Neural progenitor cell (in vitro differentiated cells): ENCODE measurements at regions not wholly inside any gene's neighbourhood (a gene's known extent, or its start where the extent isn't known, plus 50 kb on each side); places are given as distances from the start of the nearest gene placed in this dataset.

ENCODE experiments used
- CTCF ChIP-seq: fragments of 200-600 bp; sonication (generic); IDR thresholded peaks from 2 replicates; pipeline ENCODE4 v1.5.1; 2017; ENCODE audit warnings: antibody characterized with exemption, mild to moderate bottlenecking
- EZH2 ChIP-seq: fragments of 200-600 bp; sonication (generic); IDR thresholded peaks from 2 replicates; pipeline ENCODE4 v1.6.1; 2017; ENCODE audit warnings: antibody characterized with exemption, mild to moderate bottlenecking, moderate library complexity
- EZH2phosphoT487 ChIP-seq: fragments of 200-600 bp; sonication (generic); IDR thresholded peaks from 2 replicates; pipeline ENCODE4 v1.6.1; 2017; ENCODE audit warnings: antibody characterized with exemption

DNA sequence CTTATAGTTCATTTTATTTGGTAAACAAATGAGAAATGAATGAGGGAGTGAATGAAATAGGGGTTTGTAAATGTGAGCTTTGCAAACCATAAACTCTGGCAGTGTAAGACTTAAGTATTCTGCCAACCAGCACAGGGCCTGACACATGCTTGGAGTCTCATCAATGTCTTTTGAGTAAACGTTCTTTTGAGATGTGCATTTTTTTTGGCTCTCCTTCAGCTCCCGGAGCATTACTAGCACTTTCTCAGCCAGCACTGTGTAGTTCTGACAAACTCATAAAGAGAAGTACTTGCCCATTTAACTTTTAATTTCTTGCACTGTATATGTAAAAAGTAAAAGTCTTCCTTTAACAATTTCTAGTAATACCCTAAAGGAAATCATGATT lies 245.3 kb downstream of the HS3ST1 start:
- TF ChIP-seq CTCF (no peak), EZH2 (no peak), EZH2phosphoT487 (no peak)
